ENCODE measurements at regions not wholly inside any gene's neighbourhood (a gene's known extent, or its start where the extent isn't known, plus 50 kb on each side); places are given as distances from the start of the nearest gene placed in this dataset.

GRCh38 chr1:188277771-188278170 is 1449.0 kb downstream of the PLA2G4A start:
- no peak for TF ChIP-seq CTCF (IDR thresholded peaks at IDR 0.05)
- ATAC-seq (ENCODE audit: low FRiP score): no peak
- DNase-seq (ENCODE audit: low spot score): no peak

- no peak for ATAC-seq (ENCODE audit: low FRiP score)
Observed at GRCh38 chr1:188281921-188282320, 1453.2 kb downstream of the PLA2G4A start.

DNA sequence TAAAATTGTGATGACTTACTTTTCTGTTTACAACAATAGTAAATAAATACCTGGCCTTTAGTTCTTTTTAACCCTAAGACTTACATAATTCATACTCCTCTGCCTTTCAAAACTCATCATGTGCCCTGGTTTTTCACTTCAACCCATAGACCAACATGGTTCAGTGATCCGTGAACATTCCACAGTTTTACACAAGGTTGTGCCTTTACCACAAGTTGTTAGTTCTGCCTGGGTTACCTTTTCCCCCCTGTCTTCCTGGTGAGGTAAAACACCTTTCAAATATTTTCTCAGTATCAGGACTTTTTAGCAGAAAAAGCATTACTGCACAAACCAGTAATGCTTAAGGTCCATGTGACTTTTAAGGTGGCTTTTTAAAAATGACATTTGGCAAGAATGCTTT is 1466.4 kb downstream of the PLA2G4A start:
- TF ChIP-seq CTCF (IDR thresholded peaks at IDR 0.05): no peak
- DNase-seq (ENCODE audit: low spot score) (no peak), ATAC-seq (ENCODE audit: low FRiP score) (no peak)

More at GRCh38 chr1:188281921-188282320, 1453.2 kb downstream of the PLA2G4A start:
- TF ChIP-seq CTCF (IDR thresholded peaks at IDR 0.05): no peak
- DNase-seq (ENCODE audit: low spot score): no peak

- ATAC-seq (ENCODE audit: low FRiP score) (no peak), DNase-seq (ENCODE audit: low spot score) (no peak)
- no peak for TF ChIP-seq CTCF (IDR thresholded peaks at IDR 0.05)
Observed at GRCh38 chr1:188302746-188303145, 1474.0 kb downstream of the PLA2G4A start.

DNA sequence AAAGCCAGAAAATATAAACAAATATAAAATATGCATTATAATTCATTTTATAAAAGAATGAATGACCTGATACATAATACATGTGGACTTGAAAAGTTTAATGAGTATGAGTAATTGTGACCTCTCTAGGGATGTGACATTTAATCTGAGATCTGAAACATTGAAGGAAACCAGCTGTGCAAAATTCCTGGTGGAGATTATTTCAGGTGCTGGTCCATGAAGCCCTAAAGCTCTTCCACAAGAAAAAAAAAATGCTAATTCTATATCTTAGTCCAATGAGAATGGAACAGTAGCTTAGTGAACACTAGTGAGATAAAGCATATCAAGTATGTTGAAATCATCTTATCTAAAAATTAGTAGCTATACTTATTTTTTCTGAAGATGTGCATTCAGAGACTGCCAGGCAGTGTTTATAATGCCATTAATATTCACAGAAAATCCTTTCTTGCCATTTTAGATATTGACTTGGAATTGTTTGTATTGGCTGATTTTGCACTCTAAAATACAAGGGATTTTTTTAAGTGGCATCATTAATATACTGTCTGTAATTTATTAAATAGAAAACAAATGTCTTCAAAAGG is 1485.9 kb downstream of the PLA2G4A start:
- no peak for TF ChIP-seq CTCF (IDR thresholded peaks at IDR 0.05)
- ATAC-seq (ENCODE audit: low FRiP score) (no peak), DNase-seq (ENCODE audit: low spot score) (no peak)

GRCh38 chr1:188317894-188318293 is 1489.1 kb downstream of the PLA2G4A start:
- ATAC-seq (ENCODE audit: low FRiP score) (no peak), DNase-seq (ENCODE audit: low spot score) (no peak)
- TF ChIP-seq CTCF (IDR thresholded peaks at IDR 0.05): no peak

DNA sequence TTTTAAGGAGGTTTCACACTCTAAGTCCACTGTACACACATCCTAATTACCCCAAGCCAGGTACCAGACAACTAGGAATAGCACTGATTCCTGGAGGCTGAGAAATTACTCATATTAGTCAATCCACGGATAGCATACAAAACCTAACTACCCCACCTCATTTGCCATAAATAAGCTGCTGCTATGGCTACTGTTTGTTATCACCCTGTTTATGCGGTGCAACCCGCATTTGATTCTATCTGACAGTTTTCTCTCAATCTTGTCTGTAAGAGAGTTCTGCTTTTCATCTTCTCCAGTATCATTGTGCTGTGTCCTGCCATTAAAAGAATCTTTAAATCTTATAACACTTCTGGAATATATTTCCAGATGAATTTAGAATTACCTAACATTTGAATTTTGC is 1496.5 kb downstream of the PLA2G4A start:
- DNase-seq (ENCODE audit: low spot score): no peak
- no peak for TF ChIP-seq CTCF (IDR thresholded peaks at IDR 0.05)
- ATAC-seq (ENCODE audit: low FRiP score): no peak

All from omental fat pad (tissue), 3 donors.